Epidermal melanocyte (primary cell): ENCODE measurements at regions not wholly inside any gene's neighbourhood (a gene's known extent, or its start where the extent isn't known, plus 50 kb on each side); places are given as distances from the start of the nearest gene placed in this dataset.
"Not testable (repeated sequence)": the region's sequence is repeated elsewhere in the genome, so short reads cannot be mapped to it uniquely, and the experiment has no call there.

Experiments
- DNase-seq: peaks from one replicate; pipeline ENCODE4 v3.0.0; 2011; ENCODE audit warnings: low spot score; ENCODE audit not compliant: insufficient read length

DNA sequence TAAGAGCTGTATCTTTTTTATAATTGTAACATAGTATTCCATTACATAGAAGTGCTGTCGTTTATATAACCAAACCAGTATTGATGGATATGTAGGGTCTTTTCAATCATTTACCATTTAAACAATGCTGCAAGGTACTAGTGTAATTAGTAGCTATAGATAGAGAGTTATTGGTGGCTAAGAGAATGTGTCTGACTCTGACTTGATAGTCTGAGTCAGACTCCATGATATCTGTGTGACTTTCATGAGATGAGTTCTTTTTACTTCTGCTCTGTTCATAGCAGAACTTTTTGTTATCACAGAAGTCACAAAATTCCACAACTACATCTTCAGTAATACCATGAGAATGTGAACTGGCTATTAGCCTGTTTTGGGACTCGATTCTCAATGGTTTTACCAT is 150.6 kb downstream of the FHIP1A start:
- DNase-seq = no peak

GRCh38 chr4:151561551-151562256 is 152.7 kb downstream of the FHIP1A start:
- no peak for DNase-seq

DNA sequence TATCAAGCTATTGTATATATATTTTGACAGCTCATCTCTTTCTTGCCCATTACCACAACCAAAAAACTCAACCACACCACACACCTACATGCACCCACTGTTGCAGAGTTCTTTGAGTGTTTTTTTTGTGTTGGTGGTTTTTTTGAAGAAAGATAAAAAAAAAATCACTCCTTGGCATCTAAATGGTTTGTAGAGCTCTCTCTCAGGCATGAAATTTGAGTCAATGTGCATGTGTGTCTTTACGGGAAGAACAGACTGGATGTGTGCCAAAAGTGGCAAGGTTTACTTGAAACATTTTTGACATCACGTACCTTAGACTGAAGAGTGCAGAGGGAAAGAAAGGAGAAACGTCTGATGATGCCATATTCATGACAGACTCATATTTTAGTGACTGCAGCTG is 154.2 kb downstream of the FHIP1A start:
- no peak for DNase-seq

- no peak for DNase-seq
These were observed 155.3 kb downstream of the FHIP1A start for GRCh38 chr4:151564321-151564720.

DNA sequence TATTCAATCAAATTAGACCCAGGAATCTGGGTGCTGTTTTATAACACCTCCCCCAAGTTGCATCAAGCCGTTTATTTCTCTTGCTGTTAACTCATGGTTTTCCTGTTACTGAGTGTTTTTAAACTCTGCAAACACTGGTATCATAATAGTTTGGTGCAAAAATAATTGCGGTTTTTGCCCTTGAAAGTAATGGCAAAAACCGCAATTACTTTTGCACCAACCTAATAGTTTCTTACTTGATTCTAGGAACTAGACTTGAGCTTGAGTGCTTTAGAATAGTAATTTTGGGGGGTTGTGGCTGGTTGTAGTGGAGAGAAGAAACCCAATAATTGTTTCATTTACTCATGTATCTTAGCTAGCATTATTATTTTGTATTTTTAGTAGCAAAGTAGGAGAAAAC is 156.6 kb downstream of the FHIP1A start:
- DNase-seq = no peak

- DNase-seq = no peak
These were observed 157.1 kb downstream of the FHIP1A start for GRCh38 chr4:151566053-151566452.

GRCh38 chr4:151567056-151567455 is 158.1 kb downstream of the FHIP1A start:
- no peak for DNase-seq

- no peak for DNase-seq
These were observed 160.0 kb downstream of the FHIP1A start for GRCh38 chr4:151568966-151569365.

DNA sequence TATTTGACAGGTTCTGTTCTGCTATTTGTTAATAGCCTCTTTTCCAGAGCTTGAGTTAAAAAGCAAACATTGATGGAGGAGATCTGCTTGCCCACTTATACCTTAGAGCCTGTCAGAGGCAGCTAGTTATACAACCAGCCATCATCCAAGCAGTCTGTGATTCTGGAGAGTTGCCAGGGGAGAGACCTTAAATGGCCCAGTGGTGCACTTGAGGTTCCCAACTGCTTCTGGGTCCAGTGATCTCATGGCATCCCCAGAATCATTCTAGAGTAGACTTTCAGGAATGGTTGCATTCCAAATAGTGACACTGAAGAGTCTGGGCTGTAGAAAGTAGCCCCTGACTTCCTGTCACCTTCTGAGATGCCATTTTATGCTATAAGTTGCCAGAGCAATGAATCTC is 160.7 kb downstream of the FHIP1A start:
- DNase-seq = no peak

- DNase-seq = no peak
These were observed 164.5 kb downstream of the FHIP1A start for GRCh38 chr4:151573474-151573873.

DNA sequence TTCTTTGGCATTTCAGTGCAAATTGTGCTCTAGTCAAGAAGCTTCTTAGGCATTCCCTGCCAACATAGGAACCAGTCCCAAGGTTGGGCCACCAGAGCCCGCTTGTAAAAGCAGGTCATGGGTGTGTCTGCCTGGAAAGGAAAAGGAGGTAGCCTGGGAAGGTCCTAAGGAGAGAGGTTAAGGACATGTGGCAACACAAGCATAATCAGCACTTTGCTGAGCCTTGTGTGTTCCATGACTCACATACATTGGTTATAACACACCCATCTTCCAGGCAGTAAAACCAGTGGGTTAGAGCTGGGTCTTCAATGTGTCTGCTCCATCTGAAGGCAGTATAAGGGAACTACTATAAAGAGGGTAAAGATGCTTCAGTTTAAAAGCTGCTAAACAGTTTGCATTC is 165.0 kb downstream of the FHIP1A start:
- DNase-seq = no peak

- DNase-seq = no peak
These were observed 166.0 kb downstream of the FHIP1A start for GRCh38 chr4:151574968-151575367.

GRCh38 chr4:151575646-151576045 is 166.7 kb downstream of the FHIP1A start:
- no peak for DNase-seq

DNA sequence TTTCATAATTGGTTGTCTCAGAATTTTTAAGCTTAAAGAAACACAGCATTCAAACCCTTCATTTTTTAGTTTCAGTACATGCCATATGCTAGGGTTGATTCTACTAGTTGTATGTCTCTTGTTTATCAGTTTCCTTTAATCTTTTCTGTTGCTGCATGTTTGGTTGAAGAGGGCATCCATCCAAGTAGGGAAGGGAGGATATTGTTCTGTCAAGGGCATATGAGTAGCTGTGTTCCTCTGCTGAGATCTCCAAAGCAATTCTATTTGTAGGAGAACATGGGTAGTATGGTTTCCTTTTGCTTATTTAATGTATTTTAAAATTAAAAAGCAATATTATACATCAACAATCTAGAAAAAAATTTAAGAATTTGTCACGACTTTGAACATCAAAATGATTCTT is 167.7 kb downstream of the FHIP1A start:
- DNase-seq = no peak

DNA sequence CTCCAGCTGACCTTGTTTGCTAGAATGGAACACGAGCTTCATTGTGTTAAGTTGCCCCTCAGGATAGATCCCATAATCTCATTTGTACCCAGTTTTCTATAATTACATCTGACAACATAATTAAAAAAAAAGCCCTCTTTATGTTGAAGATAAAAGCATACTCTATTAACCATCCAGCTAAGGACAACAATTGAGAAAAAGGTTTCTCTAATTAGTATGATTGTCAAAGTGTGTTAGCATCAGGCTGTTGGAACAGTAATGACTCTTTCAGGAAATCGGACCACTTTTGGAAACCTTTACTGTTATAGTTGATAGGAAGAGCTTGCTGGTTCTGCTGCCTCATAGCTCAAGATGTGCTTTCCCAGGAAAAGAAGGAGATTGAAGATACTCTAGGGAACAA is 172.6 kb downstream of the FHIP1A start:
- no peak for DNase-seq

DNA sequence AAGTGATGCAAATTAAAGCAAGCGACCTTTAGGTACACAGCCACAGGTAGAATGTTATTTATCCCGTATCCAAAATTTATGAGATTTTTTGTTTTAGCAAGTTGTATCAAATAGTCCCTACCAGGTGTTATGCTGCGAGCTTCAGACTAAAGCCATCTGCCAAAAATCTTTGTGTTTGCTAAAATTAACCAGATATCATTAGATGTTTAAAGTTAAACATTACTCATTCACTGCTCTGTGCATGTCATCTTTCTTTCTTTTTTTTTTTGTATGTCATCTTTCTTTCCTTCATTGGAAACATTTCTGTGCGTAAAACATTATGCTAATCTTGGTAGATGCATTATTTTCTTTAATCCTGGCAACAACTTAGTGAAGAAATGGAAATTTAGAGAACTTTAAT is 173.1 kb downstream of the FHIP1A start:
- no peak for DNase-seq

DNA sequence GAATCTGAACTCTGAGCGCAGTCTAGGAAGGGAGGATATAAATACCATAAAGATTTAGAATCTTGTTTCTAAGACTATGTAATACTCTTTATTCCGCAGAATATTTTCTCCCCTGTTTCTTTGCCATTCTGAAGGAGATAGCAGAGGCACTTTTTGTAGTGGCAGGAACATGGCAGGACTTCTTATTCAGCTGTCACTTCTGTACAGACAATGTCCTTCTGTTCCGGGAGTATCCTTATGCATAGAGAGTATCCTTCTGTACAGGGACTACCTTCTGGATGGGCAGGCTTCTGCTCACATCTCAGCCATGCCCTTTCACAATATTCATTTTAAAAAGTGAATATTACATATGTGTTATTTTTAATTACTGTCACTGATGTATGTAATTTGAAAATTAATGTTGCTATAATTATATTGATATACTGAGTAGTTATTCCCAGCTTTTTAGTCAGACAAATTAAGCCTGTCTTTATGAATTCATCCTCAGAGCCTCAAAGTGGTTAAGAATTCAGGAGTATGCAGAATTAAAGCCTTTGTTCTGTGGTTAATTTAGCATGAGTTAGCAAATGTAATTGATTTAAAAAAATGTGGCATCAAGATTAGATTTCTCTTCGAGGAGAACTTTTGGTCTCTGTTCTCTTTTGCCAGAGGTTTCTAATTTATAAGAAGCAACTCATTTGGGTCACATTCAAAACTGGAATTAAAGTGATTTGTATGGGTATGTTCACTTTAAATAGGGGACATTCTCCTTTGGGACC is 174.4 kb downstream of the FHIP1A start:
- no peak for DNase-seq

GRCh38 chr4:151584101-151584500 is 175.1 kb downstream of the FHIP1A start:
- no peak for DNase-seq

DNA sequence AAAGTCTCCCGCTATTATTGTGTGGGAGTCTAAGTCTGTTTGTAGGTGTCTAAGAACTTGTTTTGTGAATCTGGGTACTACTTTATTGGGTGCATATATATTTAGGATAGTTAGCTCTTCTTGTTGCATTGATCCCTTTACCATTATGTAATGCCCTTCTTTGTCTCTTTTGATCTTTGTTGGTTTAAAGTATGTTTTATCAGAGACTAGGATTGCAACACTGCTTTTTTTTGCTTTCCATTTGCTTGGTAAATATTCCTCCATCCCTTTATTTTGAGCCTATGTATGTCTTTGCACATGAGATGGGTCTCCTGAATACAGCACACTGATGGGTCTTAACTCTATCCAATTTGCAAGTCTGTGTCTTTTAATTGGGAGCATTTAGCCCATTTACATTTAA is 165.2 kb downstream of the GATB start:
- DNase-seq = not testable (repeated sequence)

- not testable (repeated sequence) for DNase-seq
These were observed 163.1 kb downstream of the GATB start for GRCh38 chr4:151597691-151598090.

DNA sequence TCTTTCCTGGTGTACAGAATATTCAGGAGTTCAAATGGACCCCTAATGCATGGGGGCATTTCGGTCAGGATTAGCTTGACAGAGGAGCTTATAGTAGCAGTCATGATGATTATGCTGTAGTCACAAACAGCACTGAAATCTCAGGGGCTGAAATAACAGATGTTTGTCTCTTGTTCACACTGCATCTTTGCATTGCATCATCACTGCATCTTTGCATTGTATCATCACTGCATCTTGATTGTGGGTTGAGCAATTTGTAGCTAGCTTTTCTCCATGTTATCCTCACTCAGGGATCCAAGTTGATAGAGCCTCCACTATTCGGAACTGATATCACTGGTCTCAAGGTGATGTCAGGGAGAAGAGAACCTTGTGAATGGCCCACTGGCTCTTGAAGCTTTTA is 160.9 kb downstream of the GATB start:
- no peak for DNase-seq

- DNase-seq = no peak
These were observed 160.4 kb downstream of the GATB start for GRCh38 chr4:151600432-151600831.

DNA sequence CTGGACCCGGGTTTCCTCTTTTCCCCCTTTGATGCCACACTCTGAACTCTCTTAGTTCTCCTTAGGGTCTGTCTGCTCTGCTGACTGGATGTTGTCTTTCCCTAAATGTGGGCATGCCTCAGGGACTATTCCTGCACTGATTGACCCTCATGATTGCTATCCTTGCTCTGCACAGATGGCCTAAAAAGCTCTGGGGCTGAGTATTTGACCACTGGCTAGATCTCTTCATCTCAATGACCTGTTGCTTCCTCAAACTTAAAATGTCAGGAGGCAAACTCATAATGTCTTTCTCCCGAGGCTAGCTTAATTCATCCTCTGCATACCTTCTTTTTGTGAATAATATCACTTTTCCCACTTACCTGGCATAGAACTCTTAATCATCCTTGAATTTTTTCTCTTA is 157.4 kb downstream of the GATB start:
- DNase-seq = no peak
